Chondrocyte (in vitro differentiated cells): ENCODE measurements at regions not wholly inside any gene's neighbourhood (a gene's known extent, or its start where the extent isn't known, plus 50 kb on each side); places are given as distances from the start of the nearest gene placed in this dataset.

ENCODE experiments used
- DNase-seq: peaks from one replicate; pipeline ENCODE4 v3.0.0; 2021; ENCODE audit warnings: mixed read lengths, low spot score
- H3K27ac Mint-ChIP-seq: one replicate; pipeline ENCODE4 v1.8.0; 2021; ENCODE audit warnings: mild to moderate bottlenecking, moderate library complexity, mixed read lengths; ENCODE audit not compliant: unreplicated experiment
- H3K27me3 Mint-ChIP-seq: 2 replicates; pipeline ENCODE4 v1.8.0; 2021; ENCODE audit warnings: low read depth, mixed read lengths
- H3K36me3 Mint-ChIP-seq: 2 replicates; pipeline ENCODE4 v1.8.0; 2021; ENCODE audit warnings: low read depth, mixed read lengths
- H3K4me1 Mint-ChIP-seq: 2 replicates; pipeline ENCODE4 v1.8.0; 2021; ENCODE audit warnings: low read depth, mild to moderate bottlenecking, mixed read lengths
- H3K4me3 Mint-ChIP-seq: one replicate; pipeline ENCODE4 v1.8.0; 2021; ENCODE audit warnings: mild to moderate bottlenecking, moderate library complexity, mixed read lengths; ENCODE audit not compliant: unreplicated experiment
- H3K9me3 Mint-ChIP-seq: 2 replicates; pipeline ENCODE4 v1.8.0; 2021; ENCODE audit warnings: low read depth, mixed read lengths
- CTCF ChIP-seq: fragments of 200-600 bp; sonication (generic); IDR thresholded peaks from 2 replicates; pipeline ENCODE4 v1.5.0; 2021; ENCODE audit warnings: antibody characterized with exemption, mild to moderate bottlenecking, moderate library complexity

GRCh38 chr13:90233933-90234672 lies 1113.4 kb upstream of the MIR17HG start:
- DNase-seq: no peak
- peaks cover 2% of the 10 kb centered on the region for H3K9me3 Mint-ChIP-seq
- H3K4me3 Mint-ChIP-seq: no peak overlapping the region
- H3K27ac Mint-ChIP-seq: no peak overlapping the region
- no peaks in the 10 kb centered on the region for H3K36me3 Mint-ChIP-seq
- H3K27me3 Mint-ChIP-seq: no peaks in the 10 kb centered on the region
- peaks cover 11% of the 10 kb centered on the region for H3K4me1 Mint-ChIP-seq
- TF ChIP-seq CTCF: no peak

GRCh38 chr13:90237852-90238251 lies 1109.6 kb upstream of the MIR17HG start:
- H3K27ac Mint-ChIP-seq: no peak overlapping the region
- no peak for TF ChIP-seq CTCF
- H3K36me3 Mint-ChIP-seq: no peaks in the 10 kb centered on the region
- no peak for DNase-seq
- peaks cover 5% of the 10 kb centered on the region for H3K4me1 Mint-ChIP-seq
- H3K9me3 Mint-ChIP-seq: no peaks in the 10 kb centered on the region
- no peaks in the 10 kb centered on the region for H3K27me3 Mint-ChIP-seq
- H3K4me3 Mint-ChIP-seq: no peak overlapping the region

- H3K4me3 Mint-ChIP-seq: no peak overlapping the region
- no peaks in the 10 kb centered on the region for H3K27me3 Mint-ChIP-seq
- DNase-seq: no peak
These were observed 1109.1 kb upstream of the MIR17HG start for GRCh38 chr13:90238413-90238812.

GRCh38 chr13:90239130-90239529 lies 1108.4 kb upstream of the MIR17HG start:
- Mint-ChIP-seq H3K36me3 (no peaks in the 10 kb centered on the region), H3K4me3 (no peak overlapping the region), H3K9me3 (no peaks in the 10 kb centered on the region), H3K4me1 (peaks cover 5% of the 10 kb centered on the region), H3K27me3 (no peaks in the 10 kb centered on the region), H3K27ac (no peak overlapping the region)
- TF ChIP-seq CTCF: no peak
- DNase-seq: no peak

More at GRCh38 chr13:90238413-90238812, 1109.1 kb upstream of the MIR17HG start:
- TF ChIP-seq CTCF: no peak
- Mint-ChIP-seq H3K27ac (no peak overlapping the region), H3K4me1 (peaks cover 5% of the 10 kb centered on the region), H3K9me3 (no peaks in the 10 kb centered on the region), H3K36me3 (no peaks in the 10 kb centered on the region)

- peaks cover under 1% of the 10 kb centered on the region for H3K9me3 Mint-ChIP-seq
- no peaks in the 10 kb centered on the region for H3K27me3 Mint-ChIP-seq
- no peak overlapping the region for H3K4me3 Mint-ChIP-seq
- H3K4me1 Mint-ChIP-seq: peaks cover 6% of the 10 kb centered on the region
- H3K36me3 Mint-ChIP-seq: no peaks in the 10 kb centered on the region
- no peak overlapping the region for H3K27ac Mint-ChIP-seq
- no peak for DNase-seq
- TF ChIP-seq CTCF: no peak
These were observed 1101.5 kb upstream of the MIR17HG start for GRCh38 chr13:90246005-90246404.
